HepG2 (cell line): ENCODE measurements at regions not wholly inside any gene's neighbourhood (a gene's known extent, or its start where the extent isn't known, plus 50 kb on each side); places are given as distances from the start of the nearest gene placed in this dataset.

Source experiments
- ATAC-seq: fragments of 200-7000 bp; cut with Tn5 transposase; 3 replicates; pipeline ENCODE4 v1.9.1; 2020; ENCODE audit warnings: mild to moderate bottlenecking, moderate library complexity
- BruUV-seq: library from RNA; stranded (reverse); fragments of 400-500 nt; replicated peaks from 2 replicates; lab custom pipeline; 2021; lab: Mats Ljungman, UMichigan
- CTCF ChIA-PET: fragments of 300-600 bp; formaldehyde crosslinking; extraction: SDS; loops from one replicate; lab custom pipeline; 2021; ENCODE audit warnings: low total read pairs, inconsistent platforms, low intra/inter-chr PET ratio; lab: Yijun Ruan, JAX
- POLR2A ChIA-PET: fragments of 350-600 bp; sonication (Branson Sonifier 250); formaldehyde crosslinking; loops from one replicate; lab custom pipeline; 2020; ENCODE audit warnings: antibody characterized with exemption, inconsistent platforms; lab: Yijun Ruan, JAX
- DNase-seq: peaks from one replicate; pipeline ENCODE4 v3.0.0-alpha.2; 2015; ENCODE audit warnings: low spot score
- FAIRE-seq: peaks from 3 replicates; lab custom pipeline; 2011; peaks lifted over from hg19 to GRCh38; lab: Jason Lieb, UNC
- H2AFZ ChIP-seq: one replicate; pipeline ENCODE4 v1.6.1; 2011; ENCODE audit warnings: low read length, inconsistent platforms
- H3K27ac ChIP-seq: fragments of 300-600 bp; 3 replicates; pipeline ENCODE4 v1.8.0; 2011; ENCODE audit warnings: mixed run types, mild to moderate bottlenecking, mixed read lengths, low read length, inconsistent platforms; ENCODE audit not compliant: insufficient read depth; ENCODE audit errors: extremely low read length
- H3K27me3 ChIP-seq, 2 experiments: fragments of 200-600 bp in 1 of 2; 2 replicates in 1 of 2; 3 replicates in 1 of 2; pipeline versions ENCODE4 v1.6.0 to v1.8.0; 2011; ENCODE audit warnings: low read length in 2 of 2, mild to moderate bottlenecking in 2 of 2, moderate library complexity in 2 of 2, inconsistent platforms in 1 of 2; ENCODE audit not compliant: insufficient read depth in 2 of 2, control insufficient read depth in 1 of 2
- H3K36me3 ChIP-seq, 2 experiments: fragments of 200-600 bp in 1 of 2; replicated peaks in 1 of 2; 2 replicates in 1 of 2; 3 replicates in 1 of 2; pipeline versions ENCODE4 v1.5.1 to v1.8.0; 2011; ENCODE audit warnings: low read length in 2 of 2, inconsistent platforms in 1 of 2; ENCODE audit not compliant: insufficient read depth in 2 of 2, control insufficient read depth in 1 of 2
- H3K4me1 ChIP-seq: 2 replicates; pipeline ENCODE4 v1.5.1; 2012; ENCODE audit warnings: low read length, inconsistent platforms; ENCODE audit not compliant: insufficient read depth
- H3K4me2 ChIP-seq: 2 replicates; pipeline ENCODE4 v1.6.0; 2011; ENCODE audit warnings: low read depth, low read length, inconsistent platforms
- H3K4me3 ChIP-seq, 3 experiments: fragments of 200-600 bp in 1 of 3; sonication (generic), shearing (Covaris generic) in 1 of 3; replicated peaks in 1 of 3; 2 replicates each; pipeline ENCODE4 v1.5.1; 2011 to 2016; ENCODE audit warnings: low read length in 3 of 3, inconsistent platforms in 2 of 3, low read depth in 2 of 3, mild to moderate bottlenecking in 2 of 3, control low read depth in 1 of 3, mixed read lengths in 1 of 3; ENCODE audit not compliant: insufficient read depth in 1 of 3
- H3K79me2 ChIP-seq: one replicate; pipeline ENCODE4 v1.6.1; 2011; ENCODE audit warnings: low read length, inconsistent platforms; ENCODE audit not compliant: insufficient read depth
- H3K9ac ChIP-seq: 2 replicates; pipeline ENCODE4 v1.6.0; 2011; ENCODE audit warnings: mild to moderate bottlenecking, low read depth, low read length, inconsistent platforms; ENCODE audit not compliant: insufficient read depth
- H3K9me3 ChIP-seq: 2 replicates; pipeline ENCODE4 v1.5.1; 2012; ENCODE audit warnings: mild to moderate bottlenecking, low read length
- H4K20me1 ChIP-seq: 2 replicates; pipeline ENCODE4 v1.6.0; 2011; ENCODE audit warnings: inconsistent platforms, mild to moderate bottlenecking, low read length, moderate library complexity; ENCODE audit not compliant: insufficient read depth
- CCDC6 ChIP-seq: sonication (generic); formaldehyde crosslinking; IDR thresholded peaks from 2 replicates; pipeline ENCODE4 v1.8.1; 2022; ENCODE audit warnings: mild to moderate bottlenecking, missing genetic modification reagents, moderate library complexity
- GMEB1 ChIP-seq: sonication (generic); formaldehyde crosslinking; IDR thresholded peaks from 2 replicates; pipeline ENCODE4 v1.5.1; 2020; ENCODE audit warnings: missing genetic modification reagents, mild to moderate bottlenecking, borderline replicate concordance
- IKZF1 ChIP-seq: fragments of 450-650 bp; IDR thresholded peaks from 2 replicates; pipeline ENCODE4 v1.7.1; 2016
- RFX5 ChIP-seq: IDR thresholded peaks from 2 replicates; pipeline ENCODE4 v1.6.1; 2011; ENCODE audit warnings: low read depth, low read length, improper control_type of control experiment
- SKIL ChIP-seq: sonication (generic); formaldehyde crosslinking; IDR thresholded peaks from 2 replicates; pipeline ENCODE4 v1.8.0; 2022; ENCODE audit warnings: missing genetic modification reagents, mild to moderate bottlenecking, moderate library complexity, borderline replicate concordance
- TEAD2 ChIP-seq: sonication (generic); formaldehyde crosslinking; IDR thresholded peaks from 2 replicates; pipeline ENCODE4 v1.9.0; 2021; ENCODE audit warnings: missing genetic modification reagents
- ZEB1 ChIP-seq: IDR thresholded peaks from 2 replicates; pipeline ENCODE4 v1.6.1; 2012; ENCODE audit warnings: mild to moderate bottlenecking, low read depth, inconsistent platforms; ENCODE audit not compliant: insufficient replicate concordance
- ZHX1 ChIP-seq: sonication (generic); formaldehyde crosslinking; IDR thresholded peaks from 2 replicates; pipeline ENCODE4 v1.8.1; 2022; ENCODE audit warnings: low read depth, mild to moderate bottlenecking, missing genetic modification reagents
- ZNF549 ChIP-seq: sonication (generic); formaldehyde crosslinking; IDR thresholded peaks from 2 replicates; pipeline ENCODE4 v1.5.0; 2020; ENCODE audit warnings: missing genetic modification reagents
- WGBS: methylation state at CpG from one replicate; pipeline ENCODE4 v1.1.6; 2017; ENCODE audit warnings: low lambda C conversion rate; 5-methylcytosine and 5-hydroxymethylcytosine counted together
- in situ Hi-C: cut with HindIII; loops from 2 replicates; pipeline ENCODE4 v1.10.0; 2017; ENCODE audit warnings: low pct_unique_long_range_greater_than_20kb; ENCODE audit not compliant: extremely low pct_ligation_motif_present
- intact Hi-C: fragments of 100-400 bp; cut with micrococcal nuclease; formaldehyde crosslinking; loops from one replicate; pipeline ENCODE4 v1.10.0; 2022; ENCODE audit not compliant: unreplicated experiment

GRCh38 chr20:60240415-60240814, 282.2 kb downstream of the CDH26 start (continued):
- no peak for TF ChIP-seq ZHX1 (CRISPR knock-in tag)
- no peak for TF ChIP-seq CCDC6 (CRISPR knock-in tag)
- TF ChIP-seq RFX5: no peak
- TF ChIP-seq IKZF1: no peak
- no peak for TF ChIP-seq ZNF549 (CRISPR knock-in tag)

- BruUV-seq: no TSS peak
- in situ Hi-C loops: no loop called here
- DNase-seq: no peak
- POLR2A ChIA-PET: no interaction called here
- no peak overlapping the region for H3K4me2 ChIP-seq
- no peaks in the 10 kb centered on the region for H4K20me1 ChIP-seq
- H3K9me3 ChIP-seq: no peaks in the 10 kb centered on the region
- no peak overlapping the region for H3K9ac ChIP-seq
- no peaks in the 10 kb centered on the region for H3K4me1 ChIP-seq
- WGBS: 6% methylated on average over 8 of the region's 8 CpGs
- no peak for TF ChIP-seq ZEB1
- no peak for TF ChIP-seq TEAD2 (CRISPR knock-in tag)
- no peak for TF ChIP-seq SKIL
- no peak for TF ChIP-seq GMEB1 (CRISPR knock-in tag)
- TF ChIP-seq, all 625 proteins: peak for 0
- Histone ChIP-seq H3K4me3 (no peak overlapping the region), H3K36me3 (no peaks in the 10 kb centered on the region), H3K27me3 (peaks cover 4 to 32% of the 10 kb centered on the region in 2 experiments; a peak in 3 of 5 replicates), H2AFZ (no peak overlapping the region), H3K79me2 (no peaks in the 10 kb centered on the region), H3K27ac (no peak overlapping the region)
- intact Hi-C loops: no loop called here
- no peak for FAIRE-seq
- CTCF ChIA-PET: no interaction called here
- ATAC-seq: no peak
Measured at GRCh38 chr20:60240986-60241385, 282.8 kb downstream of the CDH26 start.
